HG02588 (cell line): ENCODE measurements at regions not wholly inside any gene's neighbourhood (a gene's known extent, or its start where the extent isn't known, plus 50 kb on each side); places are given as distances from the start of the nearest gene placed in this dataset.

Source experiments
- ATAC-seq: cut with Tn5 transposase; IDR thresholded peaks from one replicate; pipeline ENCODE4 v1.9.1; 2021; ENCODE audit warnings: mild to moderate bottlenecking, moderate library complexity; ENCODE audit not compliant: unreplicated experiment

DNA sequence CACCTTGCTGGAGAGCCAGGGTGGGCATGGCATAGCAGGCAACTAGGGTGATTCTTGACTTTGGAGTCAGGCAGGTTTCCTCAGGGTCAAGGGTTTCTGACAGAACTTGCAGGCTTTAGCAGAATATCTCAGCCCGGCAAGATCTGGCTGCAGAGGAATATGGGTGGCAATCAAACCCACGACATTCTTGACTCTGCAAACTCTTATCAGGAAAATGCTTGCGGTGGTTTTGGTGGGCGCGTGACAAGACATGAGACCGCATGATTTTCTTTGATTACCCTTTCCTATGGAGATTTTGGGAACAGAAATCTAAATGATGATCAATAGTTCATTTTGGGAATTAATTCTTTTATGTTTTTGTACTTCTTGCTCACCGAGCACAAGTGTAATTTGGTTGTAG, 449.5 kb downstream of the VRK1 start:
- no peak for ATAC-seq

GRCh38 chr14:97248973-97249372, 451.8 kb downstream of the VRK1 start:
- no peak for ATAC-seq

DNA sequence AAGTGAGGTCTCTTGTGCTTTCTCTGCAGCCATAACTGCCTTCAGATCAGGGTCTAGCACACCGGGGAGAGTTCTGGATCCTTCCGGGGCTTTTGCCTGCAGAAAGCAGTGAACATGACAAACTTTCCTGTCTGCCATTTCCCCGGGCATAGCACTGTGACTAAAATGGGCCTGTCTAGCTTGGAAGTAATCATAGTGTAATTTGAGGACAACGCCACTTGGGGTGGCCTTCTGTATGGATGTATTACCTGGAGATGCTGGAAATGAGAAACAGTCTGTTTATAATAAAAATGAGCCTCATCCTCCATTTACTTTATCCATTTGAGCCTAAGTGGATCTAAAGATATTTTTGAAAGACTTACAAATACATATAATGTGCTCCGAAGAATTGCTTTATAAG, 453.7 kb downstream of the VRK1 start:
- no peak for ATAC-seq

DNA sequence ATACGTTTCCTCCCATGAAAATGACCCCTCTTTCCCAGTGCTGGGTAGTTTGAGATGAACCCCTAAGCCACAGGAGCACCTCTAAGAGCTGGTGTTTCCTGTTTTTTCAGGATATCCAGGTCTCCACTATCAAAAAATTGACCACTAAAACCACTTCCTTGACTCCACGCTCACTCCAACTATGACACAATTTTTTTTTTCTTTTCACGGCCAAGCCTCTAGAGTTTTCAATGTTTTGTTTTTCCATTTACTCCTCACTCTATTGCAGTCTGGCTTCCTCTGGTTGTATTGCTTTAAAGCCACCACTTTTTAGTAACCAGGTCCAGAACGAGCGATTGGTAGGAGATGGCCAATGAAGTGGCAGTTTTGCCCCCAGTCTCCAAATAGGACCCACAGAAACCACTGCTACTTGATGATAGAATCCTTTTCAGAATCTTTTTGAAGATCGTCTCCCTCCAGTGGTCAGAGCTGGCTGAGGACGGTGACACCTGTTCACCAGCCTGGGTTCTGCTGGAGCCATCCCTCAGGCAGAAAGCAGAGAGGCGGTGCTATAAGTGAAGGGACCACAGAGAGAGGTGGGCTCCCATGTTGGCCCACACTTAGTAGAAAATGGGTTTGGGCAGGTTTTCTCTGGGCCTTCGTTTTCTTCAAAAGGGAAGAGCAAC, 454.4 kb downstream of the VRK1 start:
- ATAC-seq: no peak

GRCh38 chr14:97253756-97254155, 456.6 kb downstream of the VRK1 start:
- ATAC-seq: no peak

DNA sequence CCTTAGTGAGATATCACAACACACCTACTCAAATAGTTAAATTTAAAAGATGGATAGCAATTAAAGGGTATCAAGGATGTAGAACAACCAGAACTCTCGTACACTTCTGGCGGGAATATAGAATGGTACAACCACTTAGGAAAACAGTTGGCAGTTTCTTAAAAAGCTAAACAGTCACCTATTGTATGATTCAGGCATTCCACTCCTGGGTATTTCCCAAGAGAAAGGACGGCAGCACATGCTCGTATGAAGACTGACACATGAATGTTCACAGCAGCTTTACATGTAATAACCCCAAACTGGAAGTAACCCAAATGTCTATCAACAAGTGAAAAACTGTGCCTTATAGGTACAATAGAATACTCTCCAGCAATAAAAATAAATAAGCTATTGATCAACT, 465.2 kb downstream of the VRK1 start:
- no peak for ATAC-seq

DNA sequence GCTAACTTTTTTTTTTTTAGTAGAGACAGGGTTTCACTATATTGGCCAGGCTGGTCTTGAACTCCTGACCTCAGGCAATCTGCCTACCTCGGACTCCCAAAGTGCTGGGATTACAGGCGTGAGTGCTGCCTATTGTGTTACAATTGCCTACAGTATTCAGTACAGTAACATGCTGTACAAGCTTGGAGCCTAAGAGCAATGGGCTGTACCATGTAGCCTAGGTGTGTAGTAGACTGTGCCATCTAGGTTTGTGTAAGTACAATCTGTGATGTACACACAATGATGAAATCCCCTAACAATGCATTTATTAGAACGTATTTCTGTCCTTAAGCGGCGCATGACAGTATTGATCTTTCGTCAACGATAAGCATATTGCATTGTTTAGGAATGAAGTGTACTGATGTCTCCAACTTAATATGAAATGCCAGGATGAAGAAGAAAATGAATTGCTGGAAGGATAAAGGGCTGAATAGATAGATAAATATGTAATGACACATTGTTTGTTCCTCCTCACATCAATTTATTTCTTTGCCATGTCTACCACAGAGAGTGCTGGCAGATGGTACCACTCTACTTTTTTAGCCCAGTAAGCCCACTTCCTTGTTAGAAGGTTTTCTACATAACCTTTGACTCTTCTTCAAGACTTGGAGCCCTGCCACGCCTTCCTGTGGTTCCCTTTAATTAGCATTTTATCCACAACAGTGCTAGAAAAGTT, 467.5 kb downstream of the VRK1 start:
- no peak for ATAC-seq

GRCh38 chr14:97266653-97267052, 469.5 kb downstream of the VRK1 start:
- no peak for ATAC-seq

DNA sequence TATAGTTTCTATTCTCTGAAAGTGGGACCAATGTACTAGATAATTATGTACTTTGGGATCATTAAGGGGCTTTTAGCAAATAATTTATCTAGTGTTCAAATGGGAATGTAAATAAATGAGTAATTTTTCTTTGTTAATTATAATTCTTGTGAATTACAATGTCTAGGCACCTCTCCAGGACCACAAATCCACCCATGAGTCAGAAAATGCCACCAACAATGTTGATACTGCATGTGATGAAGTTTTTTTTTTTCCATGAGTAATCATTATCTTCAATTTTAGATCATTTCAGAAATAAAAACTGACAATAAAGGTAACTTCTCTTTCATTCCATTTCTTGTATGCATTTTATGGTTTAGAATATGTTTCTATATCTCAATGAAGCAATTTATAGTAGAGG, 470.3 kb downstream of the VRK1 start:
- no peak for ATAC-seq

- no peak for ATAC-seq
Observed at GRCh38 chr14:97268097-97268496, 470.9 kb downstream of the VRK1 start.

- ATAC-seq: no peak
Observed at GRCh38 chr14:97270308-97270707, 473.1 kb downstream of the VRK1 start.

- no peak for ATAC-seq
Observed at GRCh38 chr14:97271451-97271960, 474.3 kb downstream of the VRK1 start.

DNA sequence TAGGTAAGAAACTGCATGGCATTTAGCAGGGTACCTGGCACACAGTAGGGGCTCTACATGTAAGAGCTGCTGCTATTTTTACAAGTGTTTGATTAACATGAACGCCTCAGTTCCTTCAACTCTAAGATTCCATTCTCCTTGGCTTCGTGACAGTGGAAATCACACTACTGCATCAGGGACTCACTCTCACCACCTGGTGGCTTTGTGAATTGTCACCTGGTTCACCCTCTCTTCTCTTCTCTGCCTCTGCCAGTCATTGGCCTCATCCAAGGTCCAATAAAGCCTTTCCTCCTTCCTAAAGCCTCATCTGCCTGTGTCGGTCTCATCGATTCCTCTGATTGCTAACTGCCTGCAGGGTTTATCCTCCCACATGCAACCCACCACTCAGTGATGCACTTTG, 476.4 kb downstream of the VRK1 start:
- no peak for ATAC-seq

DNA sequence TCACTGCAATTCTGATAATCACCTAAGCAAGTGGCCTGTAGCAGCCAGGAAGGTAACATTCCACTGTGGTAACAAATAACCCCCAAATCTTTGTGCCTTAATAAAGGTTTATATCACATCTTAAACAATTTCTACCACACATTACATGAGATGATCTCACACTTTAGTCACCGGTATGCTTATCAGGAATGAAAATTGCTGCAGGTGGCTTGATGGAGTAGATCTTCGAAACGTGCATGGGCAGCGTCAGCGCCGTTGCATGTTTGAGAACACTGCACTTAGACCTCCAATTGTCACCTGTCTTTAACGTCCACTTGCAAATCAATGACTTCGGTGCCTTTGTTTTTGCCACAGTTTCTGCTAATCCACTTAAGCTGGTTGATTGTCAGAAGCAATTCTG, 477.4 kb downstream of the VRK1 start:
- no peak for ATAC-seq

DNA sequence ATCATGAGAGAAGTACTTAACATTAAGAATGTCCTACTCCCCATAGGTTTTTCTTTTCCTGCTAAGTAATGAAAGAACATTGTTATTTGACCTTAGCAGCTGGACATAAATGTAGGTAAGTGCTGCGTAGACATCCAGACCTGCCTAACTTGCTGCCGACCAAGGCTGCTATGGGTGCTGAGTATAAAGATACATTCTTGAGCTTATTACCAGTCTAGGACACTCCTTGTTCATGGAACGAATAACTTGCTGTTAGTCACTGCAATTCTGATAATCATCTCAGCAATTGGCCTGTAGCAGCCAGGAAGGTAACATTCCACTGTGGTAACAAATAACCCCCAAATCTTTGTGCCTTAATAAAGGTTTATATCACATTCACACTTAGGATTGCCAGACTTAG, 478.1 kb downstream of the VRK1 start:
- no peak for ATAC-seq

GRCh38 chr14:97276573-97276972, 479.4 kb downstream of the VRK1 start:
- no peak for ATAC-seq

GRCh38 chr14:97277711-97278110, 480.5 kb downstream of the VRK1 start:
- ATAC-seq: no peak

GRCh38 chr14:97280526-97280925, 483.3 kb downstream of the VRK1 start:
- ATAC-seq: no peak

GRCh38 chr14:97281741-97282140, 484.6 kb downstream of the VRK1 start:
- ATAC-seq: no peak

- no peak for ATAC-seq
Observed at GRCh38 chr14:97282210-97283004, 485.2 kb downstream of the VRK1 start.

DNA sequence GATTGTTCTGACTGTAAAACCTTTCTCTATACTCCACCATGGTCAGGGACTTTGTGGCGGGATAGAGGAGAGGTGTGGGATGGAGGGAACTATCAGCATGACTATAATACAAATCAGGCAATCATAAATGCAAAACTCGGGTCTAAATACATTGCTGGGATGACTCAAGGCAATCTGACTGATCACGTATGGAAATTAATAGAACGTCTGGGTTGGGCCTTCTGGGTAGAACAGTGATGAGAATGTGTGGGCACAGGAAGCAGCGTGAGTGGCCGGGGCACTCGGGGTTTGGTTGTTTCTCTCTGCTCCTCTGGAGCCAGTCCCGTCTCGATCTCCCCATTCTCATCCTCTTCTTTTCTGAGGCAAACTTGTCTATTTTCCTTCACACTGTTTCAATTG, 485.8 kb downstream of the VRK1 start:
- no peak for ATAC-seq

DNA sequence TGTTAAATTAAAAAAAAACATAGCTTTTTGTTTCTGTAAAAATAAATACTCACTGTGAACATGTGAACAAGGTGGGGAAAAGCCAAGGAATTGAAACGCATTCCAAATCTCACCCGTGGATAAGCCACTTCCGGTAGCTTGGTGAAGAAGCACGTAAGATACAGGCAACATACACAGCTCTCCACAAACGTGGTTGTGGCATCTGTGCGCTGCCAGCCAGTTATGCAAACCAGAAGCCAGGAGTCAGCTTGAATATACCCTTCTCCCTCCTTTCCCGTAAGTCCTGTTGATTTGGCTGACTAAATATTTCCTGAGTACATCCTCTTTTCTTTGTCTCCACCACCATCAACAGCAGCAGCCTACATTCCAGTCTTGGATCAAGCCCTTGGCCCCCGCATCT, 486.2 kb downstream of the VRK1 start:
- no peak for ATAC-seq
